NCI-H2227 (cell line): ENCODE measurements at regions not wholly inside any gene's neighbourhood (a gene's known extent, or its start where the extent isn't known, plus 50 kb on each side); places are given as distances from the start of the nearest gene placed in this dataset.

Experiments used
- DNase-seq: peaks from one replicate; lab custom pipeline; 2025; ENCODE audit not compliant: unreplicated experiment; lab: John Stamatoyannopoulos, UW

- no peak for DNase-seq
Observed at GRCh38 chr6:79776076-79776475, 144.9 kb downstream of the SH3BGRL2 start.

GRCh38 chr6:79775222-79775621 is 144.1 kb downstream of the SH3BGRL2 start:
- DNase-seq, result no peak

GRCh38 chr6:79764747-79765146 is 133.6 kb downstream of the SH3BGRL2 start:
- DNase-seq, result no peak

GRCh38 chr6:79763301-79763700 is 132.2 kb downstream of the SH3BGRL2 start:
- DNase-seq, result no peak

GRCh38 chr6:79762370-79762769 is 131.2 kb downstream of the SH3BGRL2 start:
- DNase-seq, result peak; percentile 40

GRCh38 chr6:79756496-79756895 is 125.4 kb downstream of the SH3BGRL2 start:
- DNase-seq, result no peak

GRCh38 chr6:79755967-79756366 is 124.8 kb downstream of the SH3BGRL2 start:
- DNase-seq, result no peak
